Neural progenitor cell (in vitro differentiated cells): ENCODE measurements at regions not wholly inside any gene's neighbourhood (a gene's known extent, or its start where the extent isn't known, plus 50 kb on each side); places are given as distances from the start of the nearest gene placed in this dataset.

Experiments
- CTCF ChIP-seq: fragments of 200-600 bp; sonication (generic); IDR thresholded peaks from 2 replicates; pipeline ENCODE4 v1.5.1; 2017; ENCODE audit warnings: antibody characterized with exemption, mild to moderate bottlenecking
- EZH2 ChIP-seq: fragments of 200-600 bp; sonication (generic); IDR thresholded peaks from 2 replicates; pipeline ENCODE4 v1.6.1; 2017; ENCODE audit warnings: antibody characterized with exemption, mild to moderate bottlenecking, moderate library complexity
- EZH2phosphoT487 ChIP-seq: fragments of 200-600 bp; sonication (generic); IDR thresholded peaks from 2 replicates; pipeline ENCODE4 v1.6.1; 2017; ENCODE audit warnings: antibody characterized with exemption

GRCh38 chr2:163246135-163246534, 407.6 kb upstream of the KCNH7 start:
- TF ChIP-seq CTCF = no peak
- no peak for TF ChIP-seq EZH2
- TF ChIP-seq EZH2phosphoT487 = no peak
